Testis (tissue), 2 donors: ENCODE measurements at regions not wholly inside any gene's neighbourhood (a gene's known extent, or its start where the extent isn't known, plus 50 kb on each side); places are given as distances from the start of the nearest gene placed in this dataset.

Source experiments
- POLR2A ChIP-seq: fragments of 450-650 bp; IDR thresholded peaks from one replicate; pipeline ENCODE4 v1.6.1; 2017; ENCODE audit warnings: antibody characterized with exemption, mild to moderate bottlenecking, moderate library complexity
- TF ChIP-seq, protein P1 (sequence below), 3 experiments: fragments of 450-650 bp in 2 of 3; fragments of 200-600 bp in 1 of 3; sonication (generic) in 1 of 3; IDR thresholded peaks; one replicate each; pipeline ENCODE4 v1.5.1; 2016 to 2019; ENCODE audit warnings: antibody characterized with exemption in 3 of 3, mild to moderate bottlenecking in 2 of 3, moderate library complexity in 1 of 3

DNA sequence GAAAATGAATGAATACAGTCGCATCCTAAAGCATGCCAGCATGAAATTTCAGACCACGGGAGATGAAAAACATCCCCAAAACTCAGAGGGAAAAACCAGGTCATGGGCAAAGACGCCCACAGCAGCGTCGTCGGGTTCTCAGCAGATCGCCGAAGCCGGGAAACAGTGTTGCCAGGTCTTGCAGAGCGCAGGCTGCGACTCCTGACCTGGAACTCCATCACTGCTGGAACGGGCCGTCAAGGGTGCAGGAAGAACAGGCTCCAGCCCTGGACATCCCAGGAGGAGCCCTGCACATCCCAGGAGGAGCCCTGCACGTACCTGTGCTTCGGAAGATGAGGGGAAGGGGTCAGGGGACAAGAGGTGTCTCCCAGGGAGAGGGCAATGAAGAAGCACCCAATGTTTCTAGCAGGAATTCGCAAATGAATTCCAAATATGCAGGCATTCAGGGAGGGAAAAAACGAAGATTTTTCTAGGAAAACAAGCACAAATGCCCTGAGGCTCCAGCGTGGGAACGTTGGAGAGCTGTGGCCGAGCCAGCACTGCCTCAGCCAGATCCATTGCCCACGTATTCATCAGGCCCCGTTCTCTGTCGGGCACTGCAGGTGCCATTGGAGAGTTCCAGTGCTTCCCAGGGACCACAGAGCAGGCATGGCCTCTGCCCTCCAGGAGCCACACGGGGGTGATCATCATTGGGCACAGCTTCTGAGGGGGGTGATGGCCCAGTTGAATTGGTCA, 1110.4 kb downstream of the BRD1 start:
- TF ChIP-seq POLR2A: no peak
- TF ChIP-seq, protein P1, sequence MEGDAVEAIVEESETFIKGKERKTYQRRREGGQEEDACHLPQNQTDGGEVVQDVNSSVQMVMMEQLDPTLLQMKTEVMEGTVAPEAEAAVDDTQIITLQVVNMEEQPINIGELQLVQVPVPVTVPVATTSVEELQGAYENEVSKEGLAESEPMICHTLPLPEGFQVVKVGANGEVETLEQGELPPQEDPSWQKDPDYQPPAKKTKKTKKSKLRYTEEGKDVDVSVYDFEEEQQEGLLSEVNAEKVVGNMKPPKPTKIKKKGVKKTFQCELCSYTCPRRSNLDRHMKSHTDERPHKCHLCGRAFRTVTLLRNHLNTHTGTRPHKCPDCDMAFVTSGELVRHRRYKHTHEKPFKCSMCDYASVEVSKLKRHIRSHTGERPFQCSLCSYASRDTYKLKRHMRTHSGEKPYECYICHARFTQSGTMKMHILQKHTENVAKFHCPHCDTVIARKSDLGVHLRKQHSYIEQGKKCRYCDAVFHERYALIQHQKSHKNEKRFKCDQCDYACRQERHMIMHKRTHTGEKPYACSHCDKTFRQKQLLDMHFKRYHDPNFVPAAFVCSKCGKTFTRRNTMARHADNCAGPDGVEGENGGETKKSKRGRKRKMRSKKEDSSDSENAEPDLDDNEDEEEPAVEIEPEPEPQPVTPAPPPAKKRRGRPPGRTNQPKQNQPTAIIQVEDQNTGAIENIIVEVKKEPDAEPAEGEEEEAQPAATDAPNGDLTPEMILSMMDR (IDR thresholded peaks at IDR 0.05): no peak
